ENCODE measurements at regions not wholly inside any gene's neighbourhood (a gene's known extent, or its start where the extent isn't known, plus 50 kb on each side); places are given as distances from the start of the nearest gene placed in this dataset.

GRCh38 chr3:83092521-83093221, 1331.2 kb upstream of the GBE1 start:
- FAIRE-seq (no peak), DNase-seq (ENCODE audit: low spot score) (no peak)

DNA sequence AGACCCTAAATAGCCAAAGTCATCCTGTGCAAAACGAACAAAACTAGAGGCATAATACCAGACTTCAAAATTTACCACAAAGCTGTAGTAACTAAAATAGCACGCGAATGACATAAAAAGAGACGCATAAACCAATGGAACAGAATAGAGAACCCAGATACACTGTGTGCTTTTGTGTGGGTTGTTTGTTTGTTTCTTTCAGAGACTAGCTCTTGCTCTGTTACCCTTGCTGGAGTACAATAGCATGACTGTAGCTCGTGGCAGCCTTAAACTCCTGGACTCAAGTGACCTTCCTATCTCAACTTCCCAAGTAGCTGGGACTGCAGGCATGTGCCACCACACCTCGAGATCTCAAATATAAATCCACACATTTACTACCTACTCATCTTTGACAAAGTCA, 1314.6 kb upstream of the GBE1 start:
- FAIRE-seq (no peak), DNase-seq (ENCODE audit: low spot score) (no peak)

GRCh38 chr3:83074485-83074884, 1313.0 kb upstream of the GBE1 start:
- FAIRE-seq (no peak), DNase-seq (ENCODE audit: low spot score) (no peak)

GRCh38 chr3:83065851-83066460, 1304.5 kb upstream of the GBE1 start:
- FAIRE-seq: no peak
- peak; percentile 7 for DNase-seq (ENCODE audit: low spot score)

- DNase-seq (ENCODE audit: low spot score): no peak
- no peak for FAIRE-seq
Measured at GRCh38 chr3:83063446-83063845, 1302.0 kb upstream of the GBE1 start.

GRCh38 chr3:83048556-83048955, 1287.1 kb upstream of the GBE1 start:
- DNase-seq (ENCODE audit: low spot score) (no peak), FAIRE-seq (no peak)

DNA sequence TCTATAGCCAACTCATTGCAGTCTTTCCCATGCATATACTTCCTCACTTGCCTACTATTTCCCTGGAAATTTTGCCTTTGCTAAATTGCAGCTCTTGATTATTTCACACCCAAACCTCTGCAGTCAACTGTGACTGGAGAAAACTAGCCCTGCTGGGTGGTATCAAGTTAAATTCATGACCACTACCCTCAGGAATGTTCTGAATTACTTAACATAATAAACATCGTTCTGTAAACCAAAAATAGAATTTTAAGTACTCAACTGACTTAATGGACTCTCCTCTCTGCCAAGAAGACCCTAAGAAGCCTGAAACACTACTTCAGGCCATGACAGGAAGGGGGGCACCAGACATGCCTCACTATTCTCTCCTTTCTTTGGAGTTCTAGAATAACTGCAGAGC, 1278.0 kb upstream of the GBE1 start:
- DNase-seq (ENCODE audit: low spot score) (peak; percentile 8), FAIRE-seq (no peak)

- FAIRE-seq (no peak), DNase-seq (ENCODE audit: low spot score) (no peak)
Measured at GRCh38 chr3:83035704-83036010, 1274.2 kb upstream of the GBE1 start.

DNA sequence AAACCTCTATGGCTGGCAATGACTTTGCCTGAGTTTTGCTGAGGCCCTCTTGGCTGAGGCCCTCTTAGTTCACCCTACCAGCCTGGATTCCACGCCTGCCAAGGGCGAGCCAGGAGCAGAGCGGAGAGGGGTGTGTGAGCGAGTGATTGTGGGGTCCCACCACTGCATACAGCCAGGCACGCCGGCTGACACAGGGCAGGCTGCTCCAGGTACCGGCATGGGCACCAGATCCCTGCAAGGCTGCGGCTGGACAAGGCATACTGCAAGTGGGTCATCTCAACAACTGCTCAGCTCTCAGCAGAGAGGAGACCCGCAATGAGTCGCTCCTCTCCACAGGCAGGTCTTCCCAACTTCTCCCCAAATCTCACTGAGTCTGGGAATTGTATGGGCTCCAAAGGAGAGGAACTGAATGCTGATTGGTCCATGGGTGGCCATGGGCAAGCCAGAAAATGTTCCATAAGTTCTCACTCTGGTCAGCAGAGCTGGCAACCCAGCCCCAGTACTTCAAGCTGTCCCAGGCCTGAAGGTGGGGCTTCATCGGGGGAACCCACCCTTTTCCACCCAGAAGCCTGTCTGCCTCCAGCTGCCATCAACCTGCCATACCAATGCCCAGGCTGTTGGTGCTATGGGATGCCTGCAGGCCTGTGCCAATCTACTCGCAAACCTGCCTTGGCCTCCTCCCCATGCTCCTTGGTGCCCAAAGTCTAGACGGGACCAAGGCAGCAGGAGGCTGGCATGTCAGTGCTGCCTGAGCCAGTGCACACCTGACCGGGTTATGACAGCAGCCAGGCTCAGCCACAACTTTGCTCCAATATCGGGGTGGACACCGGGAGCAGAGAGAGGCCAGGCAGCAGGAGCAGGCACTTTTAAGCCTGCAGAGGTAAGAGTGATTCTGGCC, 1273.6 kb upstream of the GBE1 start:
- FAIRE-seq (no peak), DNase-seq (ENCODE audit: low spot score) (no peak)

DNA sequence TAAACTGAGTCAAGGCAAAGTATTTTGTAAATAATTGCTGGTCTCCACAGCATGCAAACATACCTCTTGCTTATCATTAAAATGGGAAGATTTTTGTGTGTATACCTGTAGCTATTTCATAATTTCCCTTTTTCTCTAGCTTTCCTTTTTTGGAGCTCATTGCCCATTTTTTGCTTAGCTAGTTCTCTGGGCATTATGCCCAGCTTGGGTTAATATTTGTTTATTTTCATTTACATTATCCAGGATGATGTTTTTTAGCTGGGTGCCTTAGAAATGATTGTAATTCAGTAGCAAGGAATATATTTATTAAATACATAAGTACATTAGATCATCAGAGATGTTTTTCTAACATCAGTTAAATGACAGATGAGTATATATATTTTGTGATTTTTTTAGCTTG, 1271.7 kb upstream of the GBE1 start:
- FAIRE-seq (no peak), DNase-seq (ENCODE audit: low spot score) (no peak)

DNA sequence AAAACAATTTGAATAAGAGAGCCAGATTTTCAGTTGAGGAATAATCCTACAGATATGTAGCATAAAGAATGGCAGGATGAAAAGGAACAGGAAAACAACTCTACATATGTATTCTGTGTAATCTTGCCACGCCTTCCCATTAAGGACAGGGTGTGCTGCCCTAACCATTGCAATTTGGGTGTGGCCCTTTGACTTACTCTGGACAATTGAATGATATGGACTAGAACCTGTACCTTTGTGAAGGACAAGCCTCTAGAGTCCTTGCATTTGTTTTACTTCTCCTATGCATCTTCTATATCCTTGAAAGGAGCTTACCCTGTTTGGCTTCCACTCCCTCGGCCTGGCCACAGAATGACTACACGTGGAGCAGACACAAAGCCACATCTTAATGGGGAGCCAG, 1261.6 kb upstream of the GBE1 start:
- FAIRE-seq: no peak
- no peak for DNase-seq (ENCODE audit: low spot score)

GRCh38 chr3:83011481-83011880, 1250.0 kb upstream of the GBE1 start:
- FAIRE-seq: no peak
- no peak for DNase-seq (ENCODE audit: low spot score)

- DNase-seq (ENCODE audit: low spot score): no peak
- no peak for FAIRE-seq
Measured at GRCh38 chr3:83003917-83004316, 1242.5 kb upstream of the GBE1 start.

DNA sequence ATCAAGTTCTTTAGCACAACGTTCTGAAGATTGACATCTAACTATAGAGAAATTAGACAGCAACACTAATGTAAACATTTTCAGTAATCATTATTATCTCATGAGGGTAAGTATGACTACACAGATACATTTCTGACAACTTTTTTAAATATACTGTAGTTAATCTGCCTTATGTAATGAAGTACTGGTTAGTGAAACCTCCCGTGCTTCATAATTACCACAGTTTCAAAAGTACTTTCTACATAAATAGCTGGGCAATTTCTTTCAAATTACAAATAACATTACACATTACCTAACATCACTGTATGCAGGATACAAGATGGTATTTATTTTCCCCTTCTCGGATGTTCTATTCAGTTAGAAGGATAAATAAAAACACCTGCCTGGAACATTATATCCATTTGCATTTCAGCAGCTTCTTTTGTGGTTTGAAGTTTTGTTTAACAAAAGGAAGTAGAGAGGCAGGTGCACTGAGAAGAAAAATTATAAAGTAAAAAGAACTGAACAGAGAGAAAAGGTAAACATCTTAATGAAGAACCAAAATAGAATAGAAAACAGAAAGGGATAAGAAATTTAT, 1241.5 kb upstream of the GBE1 start:
- DNase-seq (ENCODE audit: low spot score): no peak
- no peak for FAIRE-seq

DNA sequence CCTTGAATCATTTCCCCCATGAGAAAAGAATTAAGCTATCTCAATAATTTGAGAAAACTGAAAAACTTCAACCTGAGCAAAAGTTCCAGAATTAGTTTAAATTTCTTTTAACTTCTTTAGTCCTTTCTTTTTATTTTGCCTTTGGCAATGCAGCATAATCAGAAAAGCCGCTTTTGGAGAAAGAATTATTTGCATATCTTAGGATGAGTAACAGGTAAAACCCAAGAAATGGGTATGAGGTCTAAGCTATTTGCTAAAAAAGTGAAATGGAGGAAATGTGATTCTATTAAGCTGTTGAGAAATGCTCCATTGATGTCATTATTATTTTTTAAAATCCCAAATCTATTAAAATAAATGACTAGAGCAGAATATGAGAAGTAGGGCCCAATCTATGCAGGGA, 1238.3 kb upstream of the GBE1 start:
- no peak for DNase-seq (ENCODE audit: low spot score)
- no peak for FAIRE-seq

GRCh38 chr3:82978368-82978767, 1216.9 kb upstream of the GBE1 start:
- FAIRE-seq (no peak), DNase-seq (ENCODE audit: low spot score) (no peak)

DNA sequence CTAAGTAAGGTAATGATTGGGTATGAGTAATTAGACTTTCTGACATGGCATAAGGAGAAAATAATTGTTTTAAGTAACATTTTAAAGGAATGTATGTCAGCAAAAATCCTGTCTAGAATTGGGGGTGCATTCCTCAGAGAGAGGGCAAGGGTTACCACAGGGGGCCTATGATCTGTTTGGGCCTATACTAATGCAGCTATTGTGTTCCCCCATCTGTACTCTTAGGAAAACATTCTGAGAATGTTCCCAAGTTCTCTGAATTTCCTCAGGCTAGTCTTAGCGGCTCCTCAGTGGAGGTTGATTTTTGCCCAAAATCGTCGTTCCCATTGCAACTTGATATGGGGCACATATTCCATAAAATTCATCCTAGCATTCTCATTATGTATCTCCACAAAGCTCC, 1216.4 kb upstream of the GBE1 start:
- DNase-seq (ENCODE audit: low spot score) (no peak), FAIRE-seq (no peak)

DNA sequence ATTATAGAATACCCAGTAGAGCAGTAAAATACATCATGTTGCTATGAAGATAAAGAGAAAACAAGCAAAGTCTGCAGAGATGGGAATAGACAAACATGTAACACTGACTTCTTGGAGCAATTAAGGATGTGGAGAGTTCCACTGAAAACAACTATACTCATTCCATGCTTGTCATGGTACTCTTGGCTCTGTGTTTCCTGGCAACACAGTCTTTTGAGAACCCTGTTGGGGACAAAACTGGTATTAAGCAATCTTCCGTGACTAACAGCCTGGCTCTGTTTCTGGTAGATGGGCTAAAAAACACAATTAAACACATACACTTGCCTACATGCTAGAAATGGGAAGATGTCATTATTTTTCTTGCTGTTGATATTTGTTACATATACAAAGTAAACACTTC, 1212.3 kb upstream of the GBE1 start:
- no peak for FAIRE-seq

GRCh38 chr3:82960379-82960778, 1198.9 kb upstream of the GBE1 start:
- no peak for FAIRE-seq
- no peak for DNase-seq (ENCODE audit: low spot score)

More for the DNA sequence above, 1212.3 kb upstream of the GBE1 start:
- DNase-seq (ENCODE audit: low spot score): no peak

DNA sequence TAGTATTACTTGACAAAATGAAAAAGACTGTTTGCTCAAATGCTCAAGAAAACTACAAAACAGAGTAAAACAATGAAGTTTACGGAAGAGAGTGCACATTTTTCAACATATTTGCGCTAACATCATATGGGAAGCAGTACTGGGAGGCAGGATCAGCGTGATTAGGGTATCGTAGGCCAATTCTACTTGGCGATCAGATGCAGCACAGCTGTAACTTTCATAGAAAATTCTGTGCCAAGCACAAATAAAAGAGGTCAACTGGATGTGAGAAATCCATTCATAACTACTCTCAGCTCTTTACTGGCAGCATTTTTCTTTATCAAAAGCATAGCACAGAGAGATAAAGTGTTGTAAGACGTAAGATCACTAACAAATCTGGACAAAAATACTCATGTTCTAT, 1196.3 kb upstream of the GBE1 start:
- FAIRE-seq (no peak), DNase-seq (ENCODE audit: low spot score) (no peak)

- DNase-seq (ENCODE audit: low spot score) (no peak), FAIRE-seq (no peak)
Measured at GRCh38 chr3:82957079-82957478, 1195.6 kb upstream of the GBE1 start.

DNA sequence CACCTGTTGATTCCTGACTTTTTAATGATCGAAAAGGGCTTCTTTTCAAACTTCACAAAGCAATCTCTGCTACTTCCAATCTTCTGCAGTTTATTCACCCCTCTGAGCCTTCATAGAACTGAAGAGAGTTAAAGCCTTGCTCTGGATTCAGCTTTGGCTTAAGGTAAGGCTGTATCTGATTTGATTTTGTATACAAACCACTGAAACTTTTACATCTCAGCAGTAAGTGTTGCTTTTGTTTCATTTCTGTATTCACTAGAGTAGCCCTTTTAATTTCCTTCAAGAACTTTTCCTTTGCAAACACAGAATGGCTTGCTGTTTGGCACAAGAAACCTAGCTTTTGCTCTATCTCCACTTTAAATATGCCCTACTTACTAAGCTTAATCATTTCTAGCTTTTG, 1193.0 kb upstream of the GBE1 start:
- DNase-seq (ENCODE audit: low spot score) (no peak), FAIRE-seq (no peak)
